GM23248 (cell line): ENCODE measurements at regions not wholly inside any gene's neighbourhood (a gene's known extent, or its start where the extent isn't known, plus 50 kb on each side); places are given as distances from the start of the nearest gene placed in this dataset.

ENCODE experiments used
- DNase-seq: peaks from one replicate; pipeline ENCODE4 v3.0.0-alpha.2; 2015
- H2AFZ ChIP-seq: fragments of 200-600 bp; sonication (generic); 2 replicates; pipeline ENCODE4 v1.6.1; 2016; ENCODE audit warnings: antibody characterized with exemption
- H3F3A ChIP-seq: fragments of 200-600 bp; sonication (generic); 2 replicates; pipeline ENCODE4 v1.6.1; 2016; ENCODE audit warnings: mild to moderate bottlenecking, antibody characterized with exemption, mixed run types; ENCODE audit not compliant: insufficient read depth
- H3K27ac ChIP-seq: fragments of 200-600 bp; sonication (generic); 2 replicates; pipeline ENCODE4 v1.5.1; 2016; ENCODE audit warnings: mild to moderate bottlenecking
- H3K27me3 ChIP-seq: fragments of 200-600 bp; sonication (generic); replicated peaks from 2 replicates; pipeline ENCODE4 v1.6.1; 2016; ENCODE audit warnings: mild to moderate bottlenecking; ENCODE audit not compliant: insufficient read depth
- H3K36me3 ChIP-seq: fragments of 200-600 bp; sonication (generic); 2 replicates; pipeline ENCODE4 v1.6.1; 2016; ENCODE audit warnings: low read depth, mild to moderate bottlenecking
- H3K4me1 ChIP-seq: fragments of 200-600 bp; sonication (generic); 2 replicates; pipeline ENCODE4 v1.6.1; 2016; ENCODE audit warnings: mild to moderate bottlenecking; ENCODE audit not compliant: insufficient read depth
- H3K4me2 ChIP-seq: fragments of 200-600 bp; sonication (generic); one replicate; pipeline ENCODE4 v1.6.1; 2016; ENCODE audit warnings: mild to moderate bottlenecking; ENCODE audit not compliant: unreplicated experiment
- H3K4me3 ChIP-seq: fragments of 200-600 bp; sonication (generic); 2 replicates; pipeline ENCODE4 v1.5.1; 2016; ENCODE audit warnings: mild to moderate bottlenecking
- H3K79me2 ChIP-seq: fragments of 200-600 bp; sonication (generic); 2 replicates; pipeline ENCODE4 v1.6.1; 2016; ENCODE audit warnings: mild to moderate bottlenecking; ENCODE audit not compliant: insufficient read depth
- H3K9ac ChIP-seq: fragments of 200-600 bp; sonication (generic); 2 replicates; pipeline ENCODE4 v1.6.1; 2016; ENCODE audit warnings: mild to moderate bottlenecking
- H3K9me2 ChIP-seq: fragments of 200-600 bp; sonication (generic); 2 replicates; pipeline ENCODE4 v1.6.1; 2016; ENCODE audit warnings: mixed run types, mild to moderate bottlenecking, moderate library complexity; ENCODE audit not compliant: insufficient read depth
- H3K9me3 ChIP-seq: fragments of 200-600 bp; sonication (generic); one replicate; pipeline ENCODE4 v1.6.1; 2017; ENCODE audit warnings: low read depth
- H4K20me1 ChIP-seq: fragments of 200-600 bp; sonication (generic); 2 replicates; pipeline ENCODE4 v1.6.0; 2016; ENCODE audit not compliant: insufficient read depth
- EZH2 ChIP-seq: fragments of 200-600 bp; sonication (generic); IDR thresholded peaks from 2 replicates; pipeline ENCODE4 v1.6.1; 2018; ENCODE audit warnings: antibody characterized with exemption, mild to moderate bottlenecking; ENCODE audit not compliant: insufficient read depth, poor library complexity, severe bottlenecking
- EZH2phosphoT487 ChIP-seq: fragments of 200-600 bp; sonication (generic); IDR thresholded peaks from 2 replicates; pipeline ENCODE4 v1.6.1; 2018; ENCODE audit warnings: antibody characterized with exemption, moderate library complexity, mild to moderate bottlenecking, low read depth; ENCODE audit not compliant: insufficient read depth
- WGBS, 2 experiments: methylation state at CpG; one replicate each; pipeline ENCODE4 v1.1.6; 2015 to 2017; ENCODE audit warnings: low lambda C conversion rate in 2 of 2, low coverage in 1 of 2; ENCODE audit errors: missing lambda C conversion rate in 2 of 2; 5-methylcytosine and 5-hydroxymethylcytosine counted together
- in situ Hi-C: fragments of 300-500 bp; cut with MboI; formaldehyde crosslinking; loops from 2 replicates; pipeline ENCODE4 v1.15.0; 2020

DNA sequence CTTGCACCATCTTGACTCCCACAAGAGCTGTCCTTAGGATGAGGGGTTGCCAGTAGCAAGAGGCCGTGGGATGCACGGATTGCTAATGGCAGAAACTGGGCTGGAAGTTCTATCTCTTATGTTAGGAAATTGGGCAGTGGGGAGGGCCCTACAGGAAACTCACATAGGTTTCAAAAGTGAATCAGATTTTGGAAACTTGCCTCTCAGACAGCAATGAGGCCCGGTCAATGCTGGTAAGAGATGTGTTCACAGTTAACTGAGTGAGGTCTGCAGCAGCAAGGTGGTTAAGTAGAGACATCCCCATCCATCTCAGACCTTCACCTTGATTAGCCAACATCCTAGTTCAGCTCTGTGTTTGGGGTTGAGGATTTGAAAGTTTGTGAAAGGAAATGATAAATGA lies 164.7 kb downstream of the ABCA8 start:
- H3K27ac ChIP-seq = peak overlapping the region; percentile 28; the same call in 1 of the 2 replicates
- H3K36me3 ChIP-seq = no peaks in the 10 kb centered on the region
- peak overlapping the region; percentile 19 for H3K4me2 ChIP-seq
- H4K20me1 ChIP-seq = no peaks in the 10 kb centered on the region
- no peak overlapping the region for H3K4me3 ChIP-seq
- peak overlapping the region; percentile 42; the same call in 1 of the 2 replicates for H2AFZ ChIP-seq
- no peaks in the 10 kb centered on the region for H3K27me3 ChIP-seq
- H3K9ac ChIP-seq = no peak overlapping the region
- peaks cover 45% of the 10 kb centered on the region for H3F3A ChIP-seq
- no peaks in the 10 kb centered on the region for H3K9me2 ChIP-seq
- no peaks in the 10 kb centered on the region for H3K9me3 ChIP-seq
- peaks cover 51% of the 10 kb centered on the region for H3K4me1 ChIP-seq
- in situ Hi-C loops = loop anchor here (10.0 to 25.0 kb wide), 2 partner anchors 264 to 722 kb away; no protein-coding TSS in a partner anchor
- no peak for DNase-seq
- H3K79me2 ChIP-seq = no peaks in the 10 kb centered on the region
- WGBS, 2 experiments = 58 to 72% methylated on average over 3 of the region's 3 CpGs
- no peak for TF ChIP-seq EZH2phosphoT487
- no peak for TF ChIP-seq EZH2

DNA sequence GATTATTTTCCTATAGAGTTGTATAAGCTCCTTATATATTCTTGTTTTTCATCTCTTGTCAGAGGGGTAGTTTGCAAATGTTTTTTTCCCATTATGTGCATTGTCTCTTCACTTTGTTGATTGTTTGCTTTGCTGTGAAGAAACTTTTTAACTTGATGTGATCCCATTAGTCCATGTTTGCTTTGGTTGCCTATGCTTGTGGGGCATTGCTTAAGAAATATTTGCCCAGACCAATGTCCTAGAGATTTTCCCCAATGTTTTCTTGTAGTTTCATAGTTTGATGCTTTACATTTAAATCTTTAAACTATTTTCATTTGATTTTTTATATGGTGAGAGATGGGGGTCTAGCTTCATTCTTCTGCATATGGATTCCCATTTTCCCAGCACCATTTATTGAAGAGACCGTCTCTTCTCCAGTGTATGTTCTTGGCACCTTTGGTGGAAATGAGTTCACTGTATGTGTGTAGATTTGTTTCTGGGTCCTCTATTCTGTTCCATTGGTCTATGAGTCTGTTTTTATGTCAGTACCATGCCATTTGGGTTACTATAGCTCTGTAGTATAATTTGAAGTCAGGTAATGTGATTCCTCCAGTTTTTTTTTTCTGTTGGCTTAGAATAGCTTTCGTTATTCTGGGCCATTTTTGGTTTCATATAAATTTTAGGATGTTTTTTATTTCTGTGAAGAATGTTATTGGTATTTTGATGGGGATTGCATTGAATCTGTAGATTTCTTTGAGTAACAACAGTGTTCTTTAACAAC lies 165.8 kb downstream of the ABCA8 start:
- no peak overlapping the region for H2AFZ ChIP-seq
- no peaks in the 10 kb centered on the region for H4K20me1 ChIP-seq
- TF ChIP-seq EZH2phosphoT487 (no peak), EZH2 (no peak)
- H3K27me3 ChIP-seq = no peaks in the 10 kb centered on the region
- H3K4me2 ChIP-seq = no peak overlapping the region
- peaks cover 40% of the 10 kb centered on the region for H3K4me1 ChIP-seq
- in situ Hi-C loops = loop anchor here (25.0 kb wide), 1 partner anchor 723 kb away; no protein-coding TSS in a partner anchor
- no peaks in the 10 kb centered on the region for H3K36me3 ChIP-seq
- H3K9me2 ChIP-seq = no peaks in the 10 kb centered on the region
- no peak overlapping the region for H3K4me3 ChIP-seq
- WGBS, 2 experiments = 86 to 90% methylated on average over 2 of the region's 2 CpGs
- no peak for DNase-seq
- no peak overlapping the region for H3K27ac ChIP-seq
- H3K9me3 ChIP-seq = no peaks in the 10 kb centered on the region
- H3K9ac ChIP-seq = no peak overlapping the region
- H3F3A ChIP-seq = peaks cover 36% of the 10 kb centered on the region
- no peaks in the 10 kb centered on the region for H3K79me2 ChIP-seq

DNA sequence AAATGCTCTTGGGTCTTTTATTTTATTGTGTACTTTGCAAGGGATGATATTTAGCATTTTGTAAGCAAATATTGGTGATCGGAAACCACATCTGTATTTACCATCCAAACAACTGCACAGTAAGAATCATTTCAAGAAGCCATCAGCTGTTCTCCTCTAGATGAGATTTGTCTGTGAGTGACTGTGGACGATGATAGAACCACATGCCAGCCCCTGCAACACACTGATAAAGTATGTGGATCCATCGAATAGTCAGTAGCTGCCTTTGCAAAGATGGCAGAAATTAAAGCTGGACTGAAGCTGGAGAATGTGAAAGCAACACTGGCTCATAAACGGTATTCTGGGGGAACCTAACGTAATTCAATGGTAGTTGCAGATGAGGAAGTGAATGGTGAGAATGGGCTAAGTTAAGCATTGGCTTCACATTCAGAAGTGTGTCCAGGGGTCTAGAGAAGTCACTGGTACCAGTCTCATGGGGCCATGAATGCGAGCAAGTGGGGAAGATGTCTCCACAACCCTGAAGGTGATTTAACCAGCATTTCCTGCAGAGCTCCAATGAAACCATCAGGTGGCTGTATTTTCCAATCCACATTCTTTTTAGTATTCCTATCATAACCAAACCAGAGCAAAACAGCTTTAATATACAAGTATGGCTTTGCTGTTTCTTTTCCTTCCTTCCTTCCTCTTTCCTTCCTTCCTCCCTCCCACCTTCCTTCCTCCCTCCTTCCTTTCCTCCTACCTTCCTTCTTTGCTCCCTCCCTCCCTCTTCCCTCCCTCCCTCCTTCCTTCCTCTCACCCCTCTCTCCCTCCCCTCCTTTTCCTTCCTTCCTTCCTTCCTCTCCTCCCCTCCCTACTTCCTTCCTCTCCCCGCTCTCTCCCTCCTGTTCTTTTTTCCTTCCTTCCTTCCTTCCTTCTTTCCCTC lies 169.4 kb downstream of the ABCA8 start:
- H3K9me2 ChIP-seq = no peaks in the 10 kb centered on the region
- H3K27me3 ChIP-seq = no peaks in the 10 kb centered on the region
- no peak overlapping the region for H3K9ac ChIP-seq
- no peak overlapping the region for H2AFZ ChIP-seq
- in situ Hi-C loops = loop anchor here (25.0 kb wide), 1 partner anchor 726 kb away; no protein-coding TSS in a partner anchor
- no peak overlapping the region for H3K4me3 ChIP-seq
- no peak for DNase-seq
- H3F3A ChIP-seq = peaks cover 3% of the 10 kb centered on the region; the same call in 1 of the 2 replicates
- H3K36me3 ChIP-seq = no peaks in the 10 kb centered on the region
- H3K9me3 ChIP-seq = no peaks in the 10 kb centered on the region
- no peak overlapping the region for H3K27ac ChIP-seq
- H3K4me2 ChIP-seq = no peak overlapping the region
- 85 to 87% methylated on average over 7 of the region's 7 CpGs for WGBS, 2 experiments
- H4K20me1 ChIP-seq = no peaks in the 10 kb centered on the region
- TF ChIP-seq EZH2 (no peak), EZH2phosphoT487 (no peak)
- H3K79me2 ChIP-seq = no peaks in the 10 kb centered on the region
- H3K4me1 ChIP-seq = peaks cover 17% of the 10 kb centered on the region

DNA sequence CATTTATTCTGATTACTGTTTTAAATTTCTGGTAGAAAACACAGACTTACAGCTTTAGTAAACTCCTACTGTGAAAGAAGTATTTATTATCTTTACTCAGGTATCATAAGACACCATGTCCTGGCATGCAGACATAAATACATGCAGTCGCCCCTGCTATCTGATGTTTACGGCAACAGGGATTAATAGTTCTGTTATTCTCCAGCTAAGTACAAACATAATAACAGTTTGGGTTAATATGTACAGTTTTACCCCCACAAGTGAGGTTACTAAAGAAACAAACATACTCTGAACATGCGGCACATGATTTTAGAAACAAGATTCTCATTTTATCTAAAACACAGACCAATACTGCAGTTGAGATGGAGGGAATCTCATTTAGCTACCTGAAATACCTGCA lies 170.8 kb downstream of the ABCA8 start:
- H3K9me3 ChIP-seq = no peaks in the 10 kb centered on the region
- H3K27me3 ChIP-seq = no peaks in the 10 kb centered on the region

More for the DNA sequence above, 170.8 kb downstream of the ABCA8 start:
- Histone ChIP-seq H3K27ac (no peak overlapping the region), H3K4me2 (no peak overlapping the region), H3F3A (no peaks in the 10 kb centered on the region), H3K79me2 (no peaks in the 10 kb centered on the region), H3K9ac (no peak overlapping the region), H3K4me3 (no peak overlapping the region), H3K36me3 (no peaks in the 10 kb centered on the region), H4K20me1 (no peaks in the 10 kb centered on the region), H2AFZ (no peak overlapping the region), H3K9me2 (no peaks in the 10 kb centered on the region), H3K4me1 (peaks cover 13% of the 10 kb centered on the region; the same call in 1 of the 2 replicates)
- TF ChIP-seq EZH2 = no peak
- TF ChIP-seq EZH2phosphoT487 = no peak
- in situ Hi-C loops = loop anchor here (25.0 kb wide), 1 partner anchor 728 kb away; no protein-coding TSS in a partner anchor
- WGBS, 2 experiments = 89 to 91% methylated on average over 3 of the region's 3 CpGs
- no peak for DNase-seq
